Activated T-cell treated with anti-CD3 and anti-CD28 coated beads, Interleukin-2, amount 50 U/mL, for 72 hours (primary cell): ENCODE measurements at regions not wholly inside any gene's neighbourhood (a gene's known extent, or its start where the extent isn't known, plus 50 kb on each side); places are given as distances from the start of the nearest gene placed in this dataset.

ENCODE experiments used
- ATAC-seq, 2 donors: fragments of 150-1000 bp; cut with Tn5 transposase; replicated peaks in 1 of 2; 2 replicates each; pipeline ENCODE4 v1.10.0; 2021; ENCODE audit warnings: moderate library complexity in 2 of 2, mild to moderate bottlenecking in 1 of 2
- DNase-seq, 2 donors: peaks; one replicate each; pipeline ENCODE4 v3.0.0; 2021 to 2022; ENCODE audit warnings: mixed read lengths in 1 of 2
- H3K27ac Mint-ChIP-seq: one replicate; pipeline ENCODE4 v1.8.0; 2022; ENCODE audit warnings: mild to moderate bottlenecking, moderate library complexity, mixed read lengths
- H3K27me3 Mint-ChIP-seq: one replicate; pipeline ENCODE4 v1.8.0; 2022; ENCODE audit warnings: low read depth, mixed read lengths
- H3K36me3 Mint-ChIP-seq, 2 donors: one replicate each; pipeline ENCODE4 v1.8.0; 2022; ENCODE audit warnings: mixed read lengths in 2 of 2, mild to moderate bottlenecking in 1 of 2; ENCODE audit not compliant: insufficient read depth in 2 of 2
- H3K4me1 Mint-ChIP-seq: one replicate; pipeline ENCODE4 v1.8.0; 2022; ENCODE audit warnings: low read depth, mixed read lengths
- H3K4me3 Mint-ChIP-seq, 2 donors: one replicate each; pipeline ENCODE4 v1.8.0; 2022; ENCODE audit warnings: mild to moderate bottlenecking in 2 of 2, mixed read lengths in 2 of 2, moderate library complexity in 2 of 2
- H3K9me3 Mint-ChIP-seq, 2 donors: one replicate each; pipeline ENCODE4 v1.8.0; 2022; ENCODE audit warnings: mixed read lengths in 2 of 2

DNA sequence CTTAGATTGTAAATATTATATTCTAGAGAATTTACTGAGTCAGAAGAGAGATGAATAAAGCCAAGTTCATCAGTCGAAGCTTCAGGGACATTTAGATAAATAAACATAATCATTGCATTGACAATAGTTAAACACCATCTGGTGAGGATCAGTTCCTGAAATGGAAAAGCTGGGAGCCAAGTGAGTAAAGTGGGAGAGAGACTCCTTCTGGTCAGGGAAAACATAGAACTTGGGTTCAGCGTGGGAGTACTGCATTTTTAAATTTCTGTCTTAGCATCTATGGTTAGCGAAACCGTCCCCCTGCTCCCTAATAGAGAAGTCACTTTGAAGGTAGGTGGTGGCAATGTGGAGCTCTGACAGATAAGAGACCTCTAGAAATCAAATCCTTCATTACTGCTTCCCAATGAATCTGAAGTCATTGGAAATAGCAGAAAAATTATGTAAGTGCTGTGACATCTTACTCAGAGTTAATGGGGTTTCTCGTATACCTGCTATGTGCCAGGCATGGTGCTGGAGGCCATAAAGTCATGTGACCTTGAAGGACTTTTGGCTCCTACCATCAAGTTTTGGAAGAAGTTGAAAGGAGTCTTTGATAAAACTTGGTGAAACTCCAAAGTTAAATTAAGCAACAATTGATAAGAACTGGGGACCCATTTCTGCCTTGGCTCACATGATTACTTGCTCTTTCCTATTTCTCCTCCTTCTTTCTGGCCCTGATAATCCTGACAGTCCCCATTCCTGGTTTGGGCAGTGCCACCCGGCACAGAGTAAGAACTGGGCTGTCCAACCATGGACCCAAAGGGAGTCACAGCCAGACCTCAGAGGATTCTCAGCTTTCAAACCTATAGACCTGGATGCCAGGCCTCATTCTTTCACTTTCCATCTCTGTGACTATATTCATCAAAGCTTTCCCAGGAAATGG, 211.2 kb downstream of the C7orf25 start:
- H3K9me3 Mint-ChIP-seq, result no peaks in the 10 kb centered on the region
- no peak overlapping the region for H3K4me3 Mint-ChIP-seq
- DNase-seq, result no peak
- no peak overlapping the region for H3K27ac Mint-ChIP-seq
- no peaks in the 10 kb centered on the region for H3K27me3 Mint-ChIP-seq
- H3K4me1 Mint-ChIP-seq, result no peaks in the 10 kb centered on the region
- no peak for ATAC-seq
- no peaks in the 10 kb centered on the region for H3K36me3 Mint-ChIP-seq

DNA sequence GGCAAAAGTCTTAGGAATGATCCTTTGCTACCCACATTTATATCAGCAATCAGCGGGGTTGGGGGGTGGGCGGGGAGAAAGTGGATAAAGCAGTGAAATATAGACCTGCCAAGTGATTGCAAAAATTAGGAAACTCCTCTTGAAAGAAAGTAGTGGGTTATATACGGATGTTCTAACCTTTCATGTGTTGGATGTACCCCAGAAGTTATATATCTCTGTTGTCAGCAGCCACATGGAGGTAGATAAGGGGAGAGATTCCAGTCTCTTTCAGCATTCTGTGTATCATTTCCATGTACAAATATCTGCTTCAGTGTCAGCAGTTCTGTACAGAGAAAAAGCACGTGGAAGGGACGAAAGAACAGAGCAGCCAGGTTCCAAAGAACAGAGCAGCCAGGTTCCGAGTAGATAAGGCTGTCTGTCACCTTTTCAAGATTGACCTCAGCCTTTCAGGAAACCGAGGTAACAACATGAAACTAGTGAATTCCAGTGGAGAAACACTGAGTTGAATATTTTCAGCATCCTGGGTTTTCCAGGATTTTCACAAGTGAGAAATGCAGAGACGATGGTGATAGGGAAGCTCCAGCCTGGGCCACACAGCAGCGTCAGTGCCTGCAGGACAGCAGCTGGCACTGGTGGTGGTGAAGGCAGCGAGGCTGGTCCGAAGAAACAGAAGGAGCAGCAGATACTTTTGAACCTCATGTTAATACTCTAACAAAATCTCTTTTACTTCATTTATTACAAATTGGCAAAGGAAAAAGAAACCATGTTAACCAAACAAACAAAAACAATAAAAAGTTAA, 212.3 kb downstream of the C7orf25 start:
- no peaks in the 10 kb centered on the region for H3K4me1 Mint-ChIP-seq
- no peaks in the 10 kb centered on the region for H3K36me3 Mint-ChIP-seq
- DNase-seq (no peak), ATAC-seq (no peak)
- H3K4me3 Mint-ChIP-seq, result no peak overlapping the region
- no peaks in the 10 kb centered on the region for H3K27me3 Mint-ChIP-seq
- H3K9me3 Mint-ChIP-seq, result no peaks in the 10 kb centered on the region
- H3K27ac Mint-ChIP-seq, result no peak overlapping the region

DNA sequence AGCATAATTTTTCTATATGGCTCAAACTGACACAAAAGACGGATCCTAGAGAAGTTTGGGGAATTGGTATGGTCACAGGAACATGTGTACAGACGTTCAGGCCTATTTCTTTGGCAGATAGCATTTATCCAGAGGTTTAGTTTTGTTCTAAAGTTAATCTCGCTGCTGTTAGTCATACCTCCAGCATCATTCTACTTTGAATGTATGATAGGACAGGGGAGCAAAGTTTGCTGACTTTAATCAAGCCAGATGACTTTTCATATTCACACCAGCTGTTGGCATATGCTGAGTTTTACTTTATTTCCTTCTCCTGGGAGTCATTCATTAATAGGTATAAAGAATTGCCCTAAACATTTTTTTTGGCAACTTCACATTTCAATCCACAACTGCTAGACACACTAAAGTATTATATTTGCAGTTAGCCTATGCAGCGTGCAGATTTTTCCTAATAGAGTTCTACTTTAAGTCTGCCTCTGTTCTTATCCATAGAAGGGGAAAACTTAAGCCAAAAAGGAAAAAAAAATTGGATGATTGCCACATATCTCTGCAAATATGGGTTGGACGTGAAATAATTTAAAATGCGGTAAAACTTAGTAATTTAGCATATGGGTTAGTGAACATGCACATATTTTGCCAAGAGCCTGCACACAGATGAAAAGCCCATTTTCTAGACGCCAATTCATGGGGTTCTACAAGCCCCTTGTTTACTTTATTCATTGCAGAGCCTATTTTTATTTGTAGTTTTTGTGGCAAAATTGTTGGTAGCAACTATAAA, 213.1 kb downstream of the C7orf25 start:
- no peaks in the 10 kb centered on the region for H3K9me3 Mint-ChIP-seq
- no peaks in the 10 kb centered on the region for H3K4me1 Mint-ChIP-seq
- H3K36me3 Mint-ChIP-seq, result no peaks in the 10 kb centered on the region
- ATAC-seq, result no peak
- DNase-seq, result no peak
- H3K4me3 Mint-ChIP-seq, result no peak overlapping the region
- no peaks in the 10 kb centered on the region for H3K27me3 Mint-ChIP-seq
- no peak overlapping the region for H3K27ac Mint-ChIP-seq

DNA sequence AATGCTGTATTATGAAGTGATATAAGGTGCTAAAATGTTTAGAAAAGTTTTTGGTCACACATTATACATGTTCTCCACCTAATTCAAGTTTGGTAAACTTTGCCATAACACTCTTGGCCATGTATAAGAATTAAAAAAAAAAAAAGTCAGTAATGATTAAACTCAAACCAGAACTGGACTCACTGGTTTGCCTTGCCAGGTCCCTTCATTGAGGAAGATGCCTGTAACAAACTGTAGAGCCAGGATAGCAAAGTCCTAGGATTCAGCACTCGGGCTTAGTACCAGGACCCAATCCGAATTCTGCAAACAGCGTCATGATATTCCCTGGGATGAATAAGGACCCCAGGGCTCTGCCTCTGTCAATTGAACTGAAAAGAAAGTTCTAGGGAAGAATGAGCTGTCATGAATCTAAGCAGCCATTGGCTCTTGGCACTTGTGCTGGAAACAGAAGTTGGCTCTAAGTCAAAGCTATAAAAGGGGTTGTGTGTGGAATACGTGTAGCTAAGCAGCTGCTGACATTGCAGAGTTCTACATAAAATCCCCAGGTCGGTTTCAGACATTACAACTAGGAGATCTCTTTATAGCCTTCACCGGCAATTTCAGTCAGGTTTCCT, 216.9 kb downstream of the C7orf25 start:
- ATAC-seq, result no peak
- Mint-ChIP-seq H3K27me3 (no peaks in the 10 kb centered on the region), H3K4me1 (no peaks in the 10 kb centered on the region)

DNA sequence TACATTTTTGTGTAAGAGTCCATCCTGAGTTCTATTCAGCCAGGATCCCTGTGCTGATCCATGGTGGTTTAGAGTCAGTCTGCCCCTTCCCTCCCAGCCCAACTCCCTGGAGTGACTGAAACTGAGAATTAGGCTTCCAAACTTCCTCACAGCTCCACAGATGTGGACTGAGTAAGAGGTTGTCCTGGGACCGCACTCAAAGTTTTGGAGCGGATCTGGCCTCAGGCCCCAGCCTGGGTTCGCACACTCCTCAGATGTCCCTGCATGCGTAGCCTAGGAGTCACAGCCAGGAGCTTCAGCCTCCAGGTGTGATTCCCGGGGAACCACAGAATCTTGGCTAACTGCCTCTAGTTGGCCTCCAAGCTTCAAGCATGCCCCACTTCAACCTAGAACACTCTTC, 218.1 kb downstream of the C7orf25 start:
- H3K4me1 Mint-ChIP-seq, result no peaks in the 10 kb centered on the region
- DNase-seq, result no peak
- no peaks in the 10 kb centered on the region for H3K27me3 Mint-ChIP-seq
- H3K9me3 Mint-ChIP-seq, result no peaks in the 10 kb centered on the region
- no peaks in the 10 kb centered on the region for H3K36me3 Mint-ChIP-seq
- no peak overlapping the region for H3K27ac Mint-ChIP-seq
- no peak for ATAC-seq
- H3K4me3 Mint-ChIP-seq, result no peak overlapping the region

More for the DNA sequence above, 216.9 kb downstream of the C7orf25 start:
- Mint-ChIP-seq H3K9me3 (no peaks in the 10 kb centered on the region), H3K4me3 (no peak overlapping the region), H3K36me3 (no peaks in the 10 kb centered on the region), H3K27ac (no peak overlapping the region)
- no peak for DNase-seq

DNA sequence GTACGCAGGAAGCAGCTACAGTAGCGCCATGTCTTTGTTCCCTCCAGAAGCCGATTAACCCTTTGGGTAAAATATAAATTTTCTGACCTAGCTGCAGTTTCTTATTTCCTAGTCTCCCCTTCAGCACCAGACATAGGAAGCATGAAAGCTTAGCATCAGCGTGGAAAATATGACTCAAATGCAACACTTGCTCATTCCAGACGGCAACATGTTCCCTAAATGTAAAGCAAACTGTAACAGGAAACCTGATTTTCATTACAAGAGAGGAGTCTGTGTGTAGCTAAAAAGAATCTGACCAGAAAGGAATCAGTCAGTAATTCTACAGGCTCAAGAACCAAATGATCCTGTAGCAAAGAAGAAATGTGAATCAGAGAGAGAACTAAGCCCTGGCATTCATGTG, 219.2 kb downstream of the C7orf25 start:
- H3K36me3 Mint-ChIP-seq, result no peaks in the 10 kb centered on the region
- no peak for ATAC-seq
- no peaks in the 10 kb centered on the region for H3K9me3 Mint-ChIP-seq
- H3K4me3 Mint-ChIP-seq, result no peak overlapping the region
- no peaks in the 10 kb centered on the region for H3K4me1 Mint-ChIP-seq
- DNase-seq, result no peak
- no peak overlapping the region for H3K27ac Mint-ChIP-seq
- no peaks in the 10 kb centered on the region for H3K27me3 Mint-ChIP-seq

DNA sequence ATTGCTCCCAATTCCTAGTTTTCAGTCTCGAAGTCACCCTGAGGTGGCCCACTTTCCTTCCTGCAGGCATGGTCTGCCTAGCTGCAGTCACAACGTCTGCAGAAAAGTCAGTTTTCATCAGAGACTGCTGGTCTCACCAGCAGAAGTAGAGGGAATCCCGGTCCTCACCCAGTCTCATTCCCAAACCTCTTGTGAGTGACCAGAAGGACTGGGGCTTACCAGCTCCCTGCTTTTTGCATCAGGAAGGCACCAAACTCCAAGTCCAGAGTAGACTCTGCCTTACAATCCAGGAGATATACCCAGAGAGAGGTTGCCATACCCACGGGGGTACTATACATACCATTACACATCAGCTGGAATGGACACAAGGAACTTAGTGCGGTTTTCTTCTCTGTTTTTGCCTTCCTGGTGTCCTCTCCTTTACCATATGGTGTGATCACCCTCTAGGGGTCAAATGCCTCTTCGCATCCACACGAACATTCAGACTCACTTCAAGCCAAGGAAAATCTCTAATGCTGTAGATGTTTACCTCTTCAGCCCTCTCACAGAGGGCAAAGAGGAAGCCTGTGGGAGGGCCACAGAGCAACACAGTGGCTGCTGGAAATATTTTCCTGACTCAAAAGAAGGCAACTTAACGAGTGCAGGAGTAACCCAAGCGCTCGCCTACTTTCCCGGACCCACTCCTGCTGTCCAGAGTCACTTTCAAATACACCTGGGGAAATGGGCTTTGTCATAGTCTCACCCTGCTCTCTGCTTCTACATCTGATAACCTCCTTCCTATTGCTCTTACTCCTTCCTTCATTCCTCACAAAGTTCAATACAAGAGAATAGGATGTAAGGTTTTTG, 220.9 kb downstream of the C7orf25 start:
- Mint-ChIP-seq H3K36me3 (no peaks in the 10 kb centered on the region), H3K4me3 (no peak overlapping the region), H3K27ac (no peak overlapping the region), H3K4me1 (no peaks in the 10 kb centered on the region), H3K27me3 (peaks cover 1% of the 10 kb centered on the region), H3K9me3 (no peaks in the 10 kb centered on the region)
- no peak for DNase-seq
- ATAC-seq, result no peak

GRCh38 chr7:42689626-42690025, 222.2 kb downstream of the C7orf25 start:
- Mint-ChIP-seq H3K4me3 (no peak overlapping the region), H3K27ac (no peak overlapping the region), H3K36me3 (no peaks in the 10 kb centered on the region), H3K27me3 (peaks cover 5% of the 10 kb centered on the region), H3K9me3 (no peaks in the 10 kb centered on the region), H3K4me1 (no peaks in the 10 kb centered on the region)
- ATAC-seq (no peak), DNase-seq (no peak)

- Mint-ChIP-seq H3K4me3 (no peak overlapping the region), H3K36me3 (no peaks in the 10 kb centered on the region), H3K27me3 (peaks cover 5% of the 10 kb centered on the region), H3K27ac (no peak overlapping the region), H3K9me3 (no peaks in the 10 kb centered on the region), H3K4me1 (no peaks in the 10 kb centered on the region)
- no peak for DNase-seq
- ATAC-seq, result no peak
These were observed 223.9 kb downstream of the C7orf25 start for GRCh38 chr7:42688056-42688371.

GRCh38 chr7:42687211-42688055, 224.4 kb downstream of the C7orf25 start:
- no peak overlapping the region for H3K4me3 Mint-ChIP-seq
- ATAC-seq (no peak), DNase-seq (no peak)
- H3K36me3 Mint-ChIP-seq, result no peaks in the 10 kb centered on the region
- peaks cover 5% of the 10 kb centered on the region for H3K27me3 Mint-ChIP-seq
- H3K4me1 Mint-ChIP-seq, result no peaks in the 10 kb centered on the region
- H3K27ac Mint-ChIP-seq, result no peak overlapping the region
- no peaks in the 10 kb centered on the region for H3K9me3 Mint-ChIP-seq

DNA sequence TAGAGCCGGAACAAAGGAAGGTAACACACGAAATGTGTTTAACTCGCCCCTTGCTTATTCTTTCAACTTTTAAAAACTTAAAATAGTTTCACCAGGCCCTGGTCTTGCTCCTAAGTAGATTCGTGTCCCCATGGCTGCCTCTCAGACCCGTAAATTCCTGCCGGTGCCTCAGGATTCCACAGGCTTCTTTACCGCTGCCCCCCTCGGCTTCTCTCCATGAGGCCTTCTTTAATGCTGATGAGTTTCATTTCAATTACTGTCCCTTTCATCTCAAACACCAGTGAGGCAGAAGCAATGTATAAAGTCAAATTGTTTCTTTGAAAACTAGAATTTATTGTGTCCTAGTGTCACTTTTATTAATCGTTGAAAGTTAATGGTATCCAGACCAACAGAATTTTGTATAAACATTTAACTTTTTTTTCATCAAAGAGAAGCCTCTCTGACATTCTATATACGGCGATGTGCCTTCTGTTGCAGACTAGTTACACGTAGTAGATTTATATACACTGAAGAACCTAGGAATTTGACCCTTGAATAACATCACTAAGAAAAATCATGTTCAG, 225.2 kb downstream of the C7orf25 start:
- peaks cover 5% of the 10 kb centered on the region for H3K27me3 Mint-ChIP-seq
- no peaks in the 10 kb centered on the region for H3K36me3 Mint-ChIP-seq
- DNase-seq, result no peak
- H3K27ac Mint-ChIP-seq, result no peak overlapping the region
- no peaks in the 10 kb centered on the region for H3K4me1 Mint-ChIP-seq
- no peak overlapping the region for H3K4me3 Mint-ChIP-seq
- no peaks in the 10 kb centered on the region for H3K9me3 Mint-ChIP-seq
- no peak for ATAC-seq
